ENCODE measurements at regions not wholly inside any gene's neighbourhood (a gene's known extent, or its start where the extent isn't known, plus 50 kb on each side); places are given as distances from the start of the nearest gene placed in this dataset.

- peaks cover 0 to 13% (median 5%) of the 10 kb centered on the region in 4 donors for H3K36me3 ChIP-seq (ENCODE audit: control insufficient read depth in 4 of 4, insufficient read depth in 4 of 4, low read length in 4 of 4)
- no peaks in the 10 kb centered on the region for H3K27me3 ChIP-seq (ENCODE audit: control insufficient read depth in 3 of 3, insufficient read depth in 3 of 3, low read length in 2 of 3)
- peaks cover 0 to 3% (median 0%) of the 10 kb centered on the region in 4 donors for H3K9me3 ChIP-seq (ENCODE audit: control insufficient read depth in 4 of 4, insufficient read depth in 3 of 4, low read length in 3 of 4)
- no peak overlapping the region for H3K4me3 ChIP-seq
- H3K27ac ChIP-seq (ENCODE audit: low read depth in 1 of 2, low read length in 1 of 2): no peak overlapping the region
- 96 to 97% methylated on average over 2 of the region's 2 CpGs for WGBS, 2 donors
- TF ChIP-seq CTCF (IDR thresholded peaks at IDR 0.05; ENCODE audit: control extremely low read depth, extremely low read depth): no peak
- no peak for DNase-seq
- no peak for ATAC-seq (ENCODE audit: insufficient read depth, low FRiP score)
- H3K4me1 ChIP-seq (ENCODE audit: control insufficient read depth in 5 of 5, insufficient read depth in 5 of 5, low read length in 5 of 5): peaks cover 0 to 7% (median 0%) of the 10 kb centered on the region in 5 donors
- no peak overlapping the region for H3K9ac ChIP-seq (ENCODE audit: insufficient read depth in 1 of 2, low read length in 2 of 2)
Observed at GRCh38 chr1:198878566-198878965, 239.7 kb downstream of the PTPRC start.

GRCh38 chr1:198879711-198880306 is 241.0 kb downstream of the PTPRC start:
- no peak for TF ChIP-seq CTCF (IDR thresholded peaks at IDR 0.05; ENCODE audit: control extremely low read depth, extremely low read depth)
- Histone ChIP-seq H3K9me3 (ENCODE audit: control insufficient read depth in 4 of 4, insufficient read depth in 3 of 4, low read length in 3 of 4) (no peaks in the 10 kb centered on the region), H3K4me3 (no peak overlapping the region), H3K36me3 (ENCODE audit: control insufficient read depth in 4 of 4, insufficient read depth in 4 of 4, low read length in 4 of 4) (peaks cover 0 to 10% (median 7%) of the 10 kb centered on the region in 4 donors), H3K4me1 (ENCODE audit: control insufficient read depth in 5 of 5, insufficient read depth in 5 of 5, low read length in 5 of 5) (peaks cover 0 to 7% (median 0%) of the 10 kb centered on the region in 5 donors), H3K9ac (ENCODE audit: insufficient read depth in 1 of 2, low read length in 2 of 2) (no peak overlapping the region), H3K27ac (ENCODE audit: low read depth in 1 of 2, low read length in 1 of 2) (no peak overlapping the region), H3K27me3 (ENCODE audit: control insufficient read depth in 3 of 3, insufficient read depth in 3 of 3, low read length in 2 of 3) (no peaks in the 10 kb centered on the region)
- DNase-seq (no peak), ATAC-seq (ENCODE audit: insufficient read depth, low FRiP score) (no peak)
- WGBS, 2 donors: 91 to 93% methylated on average over 5 of the region's 5 CpGs

- Histone ChIP-seq H3K9me3 (ENCODE audit: control insufficient read depth in 4 of 4, insufficient read depth in 3 of 4, low read length in 3 of 4) (no peaks in the 10 kb centered on the region), H3K27ac (ENCODE audit: low read depth in 1 of 2, low read length in 1 of 2) (no peak overlapping the region), H3K4me1 (ENCODE audit: control insufficient read depth in 5 of 5, insufficient read depth in 5 of 5, low read length in 5 of 5) (peaks cover 0 to 7% (median 0%) of the 10 kb centered on the region in 5 donors), H3K36me3 (ENCODE audit: control insufficient read depth in 4 of 4, insufficient read depth in 4 of 4, low read length in 4 of 4) (peaks cover 0 to 10% (median 6%) of the 10 kb centered on the region in 4 donors), H3K4me3 (no peak overlapping the region), H3K9ac (ENCODE audit: insufficient read depth in 1 of 2, low read length in 2 of 2) (no peak overlapping the region), H3K27me3 (ENCODE audit: control insufficient read depth in 3 of 3, insufficient read depth in 3 of 3, low read length in 2 of 3) (no peaks in the 10 kb centered on the region)
- DNase-seq (no peak), ATAC-seq (ENCODE audit: insufficient read depth, low FRiP score) (no peak)
- no peak for TF ChIP-seq CTCF (IDR thresholded peaks at IDR 0.05; ENCODE audit: control extremely low read depth, extremely low read depth)
- 98% methylated on average over 2 of the region's 2 CpGs for WGBS, 2 donors
Observed at GRCh38 chr1:198880397-198880796, 241.6 kb downstream of the PTPRC start.

Measured in lung (tissue), 11 donors.